K562 (cell line): ENCODE measurements at regions not wholly inside any gene's neighbourhood (a gene's known extent, or its start where the extent isn't known, plus 50 kb on each side); places are given as distances from the start of the nearest gene placed in this dataset.

ENCODE experiments used
- ATAC-seq: fragments of 200-7000 bp; cut with Tn5 transposase; 3 replicates; pipeline ENCODE4 v1.9.1; 2020; ENCODE audit warnings: moderate library complexity
- BruUV-seq: library from RNA; stranded (reverse); fragments of 400-500 nt; replicated peaks from 2 replicates; lab custom pipeline; 2021; lab: Mats Ljungman, UMichigan
- CTCF ChIA-PET: fragments of 300-600 bp; formaldehyde crosslinking; extraction: SDS; loops from one replicate; lab custom pipeline; 2021; ENCODE audit warnings: low intra/inter-chr PET ratio; lab: Yijun Ruan, JAX
- POLR2A ChIA-PET: fragments of 300-600, 350-650 bp; sonication (Branson Sonifier 250); formaldehyde crosslinking; extraction: SDS; loops from one replicate; lab custom pipeline; 2021; ENCODE audit warnings: antibody characterized with exemption, inconsistent platforms; lab: Yijun Ruan, JAX
- DNase-seq, 4 experiments: peaks; one replicate each; pipeline versions ENCODE4 v3.0.0 to v3.0.0-alpha.2; 2011 to 2018; ENCODE audit warnings: low spot score in 3 of 4, mixed read lengths in 3 of 4; ENCODE audit errors: extremely low read depth in 1 of 4
- FAIRE-seq: peaks from 2 replicates; lab custom pipeline; 2011; peaks lifted over from hg19 to GRCh38; lab: Jason Lieb, UNC
- H2AFZ ChIP-seq: 2 replicates; pipeline ENCODE4 v1.6.0; 2011; ENCODE audit warnings: low read depth, low read length, control low read depth, inconsistent platforms
- H3K27ac ChIP-seq: fragments of 200-600 bp; 3 replicates; pipeline ENCODE4 v1.8.0; 2011; ENCODE audit warnings: low read depth, mild to moderate bottlenecking, control low read depth, inconsistent platforms, low read length, moderate library complexity, mixed read lengths; ENCODE audit errors: extremely low read depth
- H3K27me3 ChIP-seq, 2 experiments: fragments of 300-600 bp in 1 of 2; 2 replicates in 1 of 2; 3 replicates in 1 of 2; pipeline versions ENCODE4 v1.6.0 to v1.8.0; 2011; ENCODE audit warnings: inconsistent platforms in 2 of 2, low read length in 2 of 2, mild to moderate bottlenecking in 1 of 2, mixed read lengths in 1 of 2, moderate library complexity in 1 of 2; ENCODE audit not compliant: control insufficient read depth in 2 of 2, insufficient read depth in 2 of 2
- H3K36me3 ChIP-seq: fragments of 300-600 bp; 3 replicates; pipeline ENCODE4 v1.8.0; 2011; ENCODE audit warnings: mild to moderate bottlenecking, low read length, inconsistent platforms; ENCODE audit not compliant: control insufficient read depth, insufficient read depth
- H3K4me1 ChIP-seq, 2 experiments: fragments of 200-600 bp in 1 of 2; replicated peaks in 1 of 2; 2 replicates in 1 of 2; 3 replicates in 1 of 2; pipeline versions ENCODE4 v1.5.1 to v1.8.0; 2011; ENCODE audit warnings: inconsistent platforms in 2 of 2, low read length in 2 of 2, mild to moderate bottlenecking in 1 of 2, mixed read lengths in 1 of 2, moderate library complexity in 1 of 2; ENCODE audit not compliant: control insufficient read depth in 2 of 2, insufficient read depth in 2 of 2
- H3K4me2 ChIP-seq: 2 replicates; pipeline ENCODE4 v1.6.1; 2011; ENCODE audit warnings: low read length, control low read depth, inconsistent platforms, mixed read lengths; ENCODE audit not compliant: insufficient read depth
- H3K4me3 ChIP-seq: fragments of 200-600 bp; sonication (generic), shearing (Covaris generic); 2 replicates; pipeline ENCODE4 v1.5.1; 2016; ENCODE audit warnings: control low read depth, inconsistent platforms
- H3K79me2 ChIP-seq: fragments of 200-600 bp; 3 replicates; pipeline ENCODE4 v1.8.0; 2011; ENCODE audit warnings: low read length, inconsistent platforms; ENCODE audit not compliant: control insufficient read depth, insufficient read depth
- H3K9ac ChIP-seq, 2 experiments: 2 replicates each; pipeline versions ENCODE4 v1.6.0 to v1.6.1; 2011; ENCODE audit warnings: low read depth in 2 of 2, low read length in 2 of 2, control low read depth in 1 of 2, inconsistent platforms in 1 of 2, mild to moderate bottlenecking in 1 of 2, mixed read lengths in 1 of 2; ENCODE audit not compliant: insufficient read depth in 1 of 2
- H3K9me1 ChIP-seq: one replicate; pipeline ENCODE4 v1.6.0; 2011; ENCODE audit warnings: inconsistent platforms, mild to moderate bottlenecking, low read length, moderate library complexity; ENCODE audit not compliant: control insufficient read depth, insufficient read depth
- H3K9me3 ChIP-seq: replicated peaks from 2 replicates; pipeline ENCODE4 v1.5.1; 2011; ENCODE audit warnings: low read depth, low read length, inconsistent platforms; ENCODE audit not compliant: control insufficient read depth, insufficient read depth
- H4K20me1 ChIP-seq: replicated peaks from 2 replicates; pipeline ENCODE4 v1.6.1; 2011; ENCODE audit warnings: low read length, inconsistent platforms, mixed read lengths; ENCODE audit not compliant: control insufficient read depth, insufficient read depth
- RNF2 ChIP-seq: sonication (generic); IDR thresholded peaks from 2 replicates; pipeline ENCODE4 v1.6.1; 2016
- SIX5 ChIP-seq, 2 experiments: IDR thresholded peaks; 2 replicates each; pipeline ENCODE4 v1.6.1; 2011; ENCODE audit warnings: low read length in 2 of 2, borderline replicate concordance in 1 of 2, low read depth in 1 of 2, mild to moderate bottlenecking in 1 of 2, moderate library complexity in 1 of 2; ENCODE audit not compliant: insufficient read depth in 1 of 2
- SPI1 ChIP-seq: IDR thresholded peaks from 2 replicates; pipeline ENCODE4 v1.6.1; 2011; ENCODE audit warnings: low read depth, low read length, control low read depth, borderline replicate concordance
- TAF15 ChIP-seq: fragments of 200-400 bp; formaldehyde crosslinking; IDR thresholded peaks from 2 replicates; pipeline ENCODE4 v1.6.1; 2017; ENCODE audit warnings: mild to moderate bottlenecking, low read depth, low read length, moderate library complexity
- TCFL5 ChIP-seq: fragments of 250-450 bp; sonication (Bioruptor Pico); conservative IDR thresholded peaks from 2 replicates; pipeline ENCODE4 v1.6.1; 2021; ENCODE audit warnings: mild to moderate bottlenecking, moderate library complexity, matching md5 sums
- ZBTB7A ChIP-seq: IDR thresholded peaks from 2 replicates; pipeline ENCODE4 v1.6.1; 2011; ENCODE audit warnings: low read depth, mild to moderate bottlenecking, low read length, moderate library complexity, borderline replicate concordance; ENCODE audit not compliant: control insufficient read depth
- ZNF778 ChIP-seq: fragments of 450-650 bp; formaldehyde crosslinking; IDR thresholded peaks from 2 replicates; pipeline ENCODE4 v1.4.0; 2020; ENCODE audit warnings: mild to moderate bottlenecking, moderate library complexity
- WGBS: fragments of 100-300 bp; shearing (Covaris generic); methylation state at CpG from one replicate; pipeline ENCODE4 v1.1.6; 2016; ENCODE audit warnings: low coverage, mixed read lengths; ENCODE audit not compliant: insufficient coverage; ENCODE audit errors: missing lambda C conversion rate; 5-methylcytosine and 5-hydroxymethylcytosine counted together
- in situ Hi-C: fragments of 300-500 bp; cut with MboI; formaldehyde crosslinking; loops from 4 replicates; pipeline ENCODE4 v1.15.0; 2018; ENCODE audit warnings: inconsistent platforms, mixed read lengths
- intact Hi-C: fragments of 100-400 bp; cut with micrococcal nuclease; formaldehyde crosslinking; loops from 2 replicates; pipeline ENCODE4 v1.14.2; 2022
- TF ChIP-seq, protein P1 (sequence below): fragments of 450-650 bp; IDR thresholded peaks from 2 replicates; pipeline ENCODE4 v1.6.1; 2017; ENCODE audit warnings: antibody characterized with exemption

- no peak overlapping the region for H3K9ac ChIP-seq
- no peaks in the 10 kb centered on the region for H3K27me3 ChIP-seq
- no peaks in the 10 kb centered on the region for H3K9me1 ChIP-seq
- no peaks in the 10 kb centered on the region for H4K20me1 ChIP-seq
- H3K4me3 ChIP-seq = no peak overlapping the region
- DNase-seq = no peak
- TF ChIP-seq, protein P1, sequence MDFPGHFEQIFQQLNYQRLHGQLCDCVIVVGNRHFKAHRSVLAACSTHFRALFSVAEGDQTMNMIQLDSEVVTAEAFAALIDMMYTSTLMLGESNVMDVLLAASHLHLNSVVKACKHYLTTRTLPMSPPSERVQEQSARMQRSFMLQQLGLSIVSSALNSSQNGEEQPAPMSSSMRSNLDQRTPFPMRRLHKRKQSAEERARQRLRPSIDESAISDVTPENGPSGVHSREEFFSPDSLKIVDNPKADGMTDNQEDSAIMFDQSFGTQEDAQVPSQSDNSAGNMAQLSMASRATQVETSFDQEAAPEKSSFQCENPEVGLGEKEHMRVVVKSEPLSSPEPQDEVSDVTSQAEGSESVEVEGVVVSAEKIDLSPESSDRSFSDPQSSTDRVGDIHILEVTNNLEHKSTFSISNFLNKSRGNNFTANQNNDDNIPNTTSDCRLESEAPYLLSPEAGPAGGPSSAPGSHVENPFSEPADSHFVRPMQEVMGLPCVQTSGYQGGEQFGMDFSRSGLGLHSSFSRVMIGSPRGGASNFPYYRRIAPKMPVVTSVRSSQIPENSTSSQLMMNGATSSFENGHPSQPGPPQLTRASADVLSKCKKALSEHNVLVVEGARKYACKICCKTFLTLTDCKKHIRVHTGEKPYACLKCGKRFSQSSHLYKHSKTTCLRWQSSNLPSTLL = no peak
- TF ChIP-seq ZBTB7A = no peak
- TF ChIP-seq, all 486 proteins: peak for 0
- in situ Hi-C loops (no loop called here), intact Hi-C loops (no loop called here)
- 4% methylated on average over 2 of the region's 4 CpGs for WGBS
- BruUV-seq = no TSS peak
- ChIA-PET POLR2A (no interaction called here), CTCF (no interaction called here)
- ATAC-seq = no peak
- no peak for FAIRE-seq
- Histone ChIP-seq H3K36me3 (no peaks in the 10 kb centered on the region), H3K4me1 (no peaks in the 10 kb centered on the region), H3K4me2 (no peak overlapping the region), H2AFZ (no peak overlapping the region), H3K9me3 (no peaks in the 10 kb centered on the region), H3K79me2 (no peaks in the 10 kb centered on the region), H3K27ac (no peak overlapping the region)
Measured at GRCh38 chr13:106393776-106394175, 141.7 kb downstream of the EFNB2 start.

DNA sequence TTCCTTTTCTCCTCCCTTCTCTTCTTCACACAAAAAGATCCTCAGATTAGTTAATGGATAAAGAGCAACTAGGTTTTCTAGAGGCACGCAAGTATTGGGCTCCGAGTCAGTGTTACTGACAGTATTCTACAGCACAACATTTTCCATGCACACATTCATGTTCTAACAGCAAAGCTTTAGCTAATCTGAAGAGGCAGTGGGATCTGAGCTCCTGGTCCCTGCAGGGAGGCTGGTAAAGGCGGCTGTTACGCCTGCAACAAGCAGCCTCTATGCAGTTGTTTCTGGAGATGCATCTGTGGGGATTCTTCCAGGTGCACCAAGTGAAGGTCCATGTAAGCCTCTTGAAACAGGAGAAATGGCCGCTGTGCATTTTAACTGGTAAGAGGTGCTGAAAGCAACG, 143.8 kb downstream of the EFNB2 start:
- intact Hi-C loops (no loop called here), in situ Hi-C loops (no loop called here)
- H3K4me2 ChIP-seq = no peak overlapping the region
- H3K9me3 ChIP-seq = no peaks in the 10 kb centered on the region
- 0% methylated on average over 4 of the region's 6 CpGs for WGBS
- ATAC-seq (no peak), DNase-seq (no peak), FAIRE-seq (no peak)
- H3K4me1 ChIP-seq = no peaks in the 10 kb centered on the region
- no peak for TF ChIP-seq TCFL5
- no peak for TF ChIP-seq RNF2
- no peak for TF ChIP-seq ZNF778 (CRISPR knock-in tag)
- TF ChIP-seq SPI1 = no peak
- no peak for TF ChIP-seq SIX5 (IDR thresholded peaks at IDR 0.05; ENCODE audit: borderline replicate concordance in 1 of 2, insufficient read depth in 1 of 2, low read depth in 1 of 2, low read length in 2 of 2)
- TF ChIP-seq, protein P1 = no peak
- TF ChIP-seq TAF15 = no peak
- H3K4me3 ChIP-seq = no peak overlapping the region
- POLR2A ChIA-PET = interaction anchor here (0.6 kb wide), 1 partner anchor 15 kb away, joined by 3 read pairs; no protein-coding TSS in a partner anchor
- H3K9me1 ChIP-seq = no peaks in the 10 kb centered on the region
- H3K36me3 ChIP-seq = no peaks in the 10 kb centered on the region
- CTCF ChIA-PET = no interaction called here
- no peaks in the 10 kb centered on the region for H4K20me1 ChIP-seq
- no peaks in the 10 kb centered on the region for H3K27me3 ChIP-seq
- no peak overlapping the region for H3K9ac ChIP-seq
- no TSS peak for BruUV-seq
- H2AFZ ChIP-seq = no peak overlapping the region
- H3K79me2 ChIP-seq = no peaks in the 10 kb centered on the region
- no peak overlapping the region for H3K27ac ChIP-seq
